ENCODE measurements at regions not wholly inside any gene's neighbourhood (a gene's known extent, or its start where the extent isn't known, plus 50 kb on each side); places are given as distances from the start of the nearest gene placed in this dataset.

- POLR2A ChIA-PET, result no interaction called here
- DNase-seq (no peak), ATAC-seq (no peak)
- no peaks in the 10 kb centered on the region for H3K36me3 Mint-ChIP-seq
- H3K27ac Mint-ChIP-seq, result no peak overlapping the region
- no peaks in the 10 kb centered on the region for H3K4me1 Mint-ChIP-seq
- H3K4me3 Mint-ChIP-seq, result no peak overlapping the region
- H3K27me3 Mint-ChIP-seq, result peaks cover 0 to 5% (median 2%) of the 10 kb centered on the region in 5 donors
- H3K9me3 Mint-ChIP-seq, result peaks cover 0 to 9% (median 0%) of the 10 kb centered on the region in 9 donors
Observed at GRCh38 chr7:115417662-115418061, 495.8 kb downstream of the MDFIC start.

- no peaks in the 10 kb centered on the region for H3K36me3 Mint-ChIP-seq
- ATAC-seq (no peak), DNase-seq (no peak)
- peaks cover 0 to 5% (median 0%) of the 10 kb centered on the region in 9 donors for H3K9me3 Mint-ChIP-seq
- H3K27ac Mint-ChIP-seq, result peak overlapping the region in 1 of 10 donors; percentile 56
- no peaks in the 10 kb centered on the region for H3K27me3 Mint-ChIP-seq
- POLR2A ChIA-PET, result no interaction called here
- H3K4me1 Mint-ChIP-seq, result peaks cover 0 to 27% (median 0%) of the 10 kb centered on the region in 4 donors
- H3K4me3 Mint-ChIP-seq, result peak overlapping the region in 1 of 10 donors; percentile 54
Observed at GRCh38 chr7:115410972-115411686, 489.2 kb downstream of the MDFIC start.

GRCh38 chr7:115410434-115410820 is 488.5 kb downstream of the MDFIC start:
- POLR2A ChIA-PET, result no interaction called here
- Mint-ChIP-seq H3K27ac (no peak overlapping the region), H3K27me3 (no peaks in the 10 kb centered on the region), H3K9me3 (peaks cover 0 to 5% (median 0%) of the 10 kb centered on the region in 9 donors), H3K36me3 (no peaks in the 10 kb centered on the region), H3K4me1 (peaks cover 0 to 27% (median 0%) of the 10 kb centered on the region in 4 donors), H3K4me3 (no peak overlapping the region)
- DNase-seq (no peak), ATAC-seq (no peak)

DNA sequence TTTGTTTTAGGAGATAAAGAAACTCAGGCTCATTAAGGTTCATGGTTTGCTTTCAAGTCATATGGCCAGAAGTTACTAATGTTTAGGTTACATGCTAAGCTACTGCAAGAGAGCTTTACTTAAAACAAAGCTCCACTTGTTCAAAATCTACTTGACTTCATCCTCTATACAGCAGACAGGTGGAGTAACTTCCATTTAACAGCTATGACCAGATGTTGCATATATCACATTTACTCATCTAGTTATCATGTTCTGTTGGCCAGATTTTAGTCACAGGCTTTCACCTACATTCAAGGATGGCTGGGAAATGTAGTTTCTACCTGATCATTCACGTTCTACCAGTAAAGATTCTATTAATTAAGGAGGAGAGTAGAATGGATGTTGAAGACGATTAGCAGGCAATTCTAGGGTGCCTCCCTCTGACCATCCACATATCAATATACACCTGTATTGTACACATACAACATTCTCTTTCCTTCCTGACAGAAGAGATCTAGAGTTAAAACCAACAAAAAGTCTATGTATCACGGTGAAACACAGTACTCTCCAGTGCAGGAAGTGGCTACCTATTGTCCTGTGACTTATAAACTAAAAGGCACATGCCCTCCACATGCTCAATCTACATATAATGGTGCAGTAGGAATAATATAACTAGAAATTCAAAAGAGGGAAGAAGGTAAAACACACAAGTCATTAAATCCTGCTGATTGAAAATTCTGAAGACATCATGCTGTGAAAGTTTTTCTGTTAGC is 488.0 kb downstream of the MDFIC start:
- Mint-ChIP-seq H3K27me3 (no peaks in the 10 kb centered on the region), H3K9me3 (peaks cover 0 to 2% (median 0%) of the 10 kb centered on the region in 9 donors), H3K27ac (no peak overlapping the region), H3K4me3 (no peak overlapping the region), H3K4me1 (peaks cover 0 to 27% (median 0%) of the 10 kb centered on the region in 4 donors), H3K36me3 (no peaks in the 10 kb centered on the region)
- DNase-seq (no peak), ATAC-seq (no peak)
- POLR2A ChIA-PET, result no interaction called here

DNA sequence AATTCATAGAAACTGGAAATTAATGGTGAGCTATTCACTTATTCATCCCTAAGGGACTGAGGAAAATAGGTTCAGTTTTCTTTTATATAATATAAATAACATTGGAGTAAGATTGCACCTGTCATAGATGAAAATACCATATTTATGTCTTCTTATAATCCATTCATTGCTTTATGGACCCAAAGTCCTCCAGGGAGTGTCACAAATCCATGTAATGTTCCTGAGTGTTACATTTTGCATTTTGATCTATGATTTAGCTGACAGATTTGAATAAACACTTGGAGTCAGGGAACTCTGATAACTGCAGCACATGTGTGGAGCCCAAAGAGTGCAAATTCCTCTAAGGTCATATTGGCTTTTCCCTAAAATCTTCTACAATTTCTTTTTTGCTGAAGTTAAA is 484.3 kb downstream of the MDFIC start:
- Mint-ChIP-seq H3K36me3 (no peaks in the 10 kb centered on the region), H3K27ac (no peak overlapping the region), H3K4me3 (no peak overlapping the region), H3K27me3 (peaks cover 0 to 3% (median 0%) of the 10 kb centered on the region in 5 donors), H3K4me1 (peaks cover 0 to 18% (median 0%) of the 10 kb centered on the region in 4 donors), H3K9me3 (peaks cover 0 to 12% (median 0%) of the 10 kb centered on the region in 9 donors)
- ATAC-seq (no peak), DNase-seq (no peak)
- POLR2A ChIA-PET, result no interaction called here

- no peak overlapping the region for H3K4me3 Mint-ChIP-seq
- no peaks in the 10 kb centered on the region for H3K4me1 Mint-ChIP-seq
- ATAC-seq, result no peak
- H3K36me3 Mint-ChIP-seq, result no peaks in the 10 kb centered on the region
- H3K9me3 Mint-ChIP-seq, result no peaks in the 10 kb centered on the region
- no peak overlapping the region for H3K27ac Mint-ChIP-seq
- POLR2A ChIA-PET, result no interaction called here
- DNase-seq, result no peak
- peaks cover 0 to 6% (median 0%) of the 10 kb centered on the region in 5 donors for H3K27me3 Mint-ChIP-seq
Observed at GRCh38 chr7:115387137-115387536, 465.2 kb downstream of the MDFIC start.

DNA sequence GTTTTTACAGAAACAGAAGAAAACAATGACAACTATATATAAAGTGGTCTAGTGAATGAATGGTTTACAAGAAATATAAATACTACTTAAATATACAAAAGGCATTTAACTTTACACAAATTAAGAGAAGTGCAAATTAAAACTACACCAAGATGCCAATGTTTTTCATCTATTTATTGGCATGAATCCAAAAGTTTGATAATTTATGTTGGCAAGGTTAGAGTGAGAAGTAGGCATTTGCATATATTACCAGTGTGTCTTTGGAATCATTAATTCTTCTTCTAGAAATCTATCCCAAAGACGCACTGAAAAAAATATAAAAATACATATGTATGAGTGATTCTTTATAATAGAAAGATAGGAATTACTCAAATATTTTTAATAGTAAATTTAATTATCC is 457.4 kb downstream of the MDFIC start:
- no peak for ATAC-seq

GRCh38 chr7:115368998-115369397 is 447.1 kb downstream of the MDFIC start:
- no peak overlapping the region for H3K4me3 Mint-ChIP-seq
- no peak for DNase-seq
- peaks cover 0 to 4% (median 0%) of the 10 kb centered on the region in 3 donors for H3K36me3 Mint-ChIP-seq
- peaks cover 0 to 2% (median 0%) of the 10 kb centered on the region in 5 donors for H3K27me3 Mint-ChIP-seq
- H3K27ac Mint-ChIP-seq, result no peak overlapping the region
- POLR2A ChIA-PET, result no interaction called here
- H3K9me3 Mint-ChIP-seq, result peaks cover 0 to 4% (median 0%) of the 10 kb centered on the region in 9 donors
- peaks cover 0 to 2% (median 0%) of the 10 kb centered on the region in 4 donors for H3K4me1 Mint-ChIP-seq
- ATAC-seq, result peak in 1 of 2 donors; percentile 20

More for the DNA sequence above, 457.4 kb downstream of the MDFIC start:
- Mint-ChIP-seq H3K27ac (no peak overlapping the region), H3K27me3 (peaks cover 0 to 4% (median 3%) of the 10 kb centered on the region in 5 donors), H3K36me3 (no peaks in the 10 kb centered on the region), H3K9me3 (no peaks in the 10 kb centered on the region), H3K4me3 (no peak overlapping the region), H3K4me1 (no peaks in the 10 kb centered on the region)
- POLR2A ChIA-PET, result no interaction called here
- DNase-seq, result no peak

- peaks cover 0 to 2% (median 0%) of the 10 kb centered on the region in 4 donors for H3K4me1 Mint-ChIP-seq
- peaks cover 0 to 4% (median 0%) of the 10 kb centered on the region in 3 donors for H3K36me3 Mint-ChIP-seq
- no peaks in the 10 kb centered on the region for H3K27me3 Mint-ChIP-seq
- ATAC-seq (no peak), DNase-seq (no peak)
- H3K9me3 Mint-ChIP-seq, result peaks cover 0 to 4% (median 0%) of the 10 kb centered on the region in 9 donors
- H3K4me3 Mint-ChIP-seq, result no peak overlapping the region
- POLR2A ChIA-PET, result no interaction called here
- H3K27ac Mint-ChIP-seq, result no peak overlapping the region
Observed at GRCh38 chr7:115363916-115364315, 442.0 kb downstream of the MDFIC start.

GRCh38 chr7:115359955-115360354 is 438.1 kb downstream of the MDFIC start:
- ATAC-seq (no peak), DNase-seq (no peak)
- POLR2A ChIA-PET, result no interaction called here
- Mint-ChIP-seq H3K27ac (no peak overlapping the region), H3K27me3 (no peaks in the 10 kb centered on the region), H3K36me3 (no peaks in the 10 kb centered on the region), H3K9me3 (no peaks in the 10 kb centered on the region), H3K4me3 (no peak overlapping the region), H3K4me1 (peaks cover 0 to 2% (median 0%) of the 10 kb centered on the region in 4 donors)

GRCh38 chr7:115359119-115359518 is 437.2 kb downstream of the MDFIC start:
- H3K27me3 Mint-ChIP-seq, result no peaks in the 10 kb centered on the region
- peaks cover 0 to 2% (median 0%) of the 10 kb centered on the region in 4 donors for H3K4me1 Mint-ChIP-seq
- H3K9me3 Mint-ChIP-seq, result no peaks in the 10 kb centered on the region
- POLR2A ChIA-PET, result no interaction called here
- ATAC-seq (peak in 1 of 2 donors; percentile 18), DNase-seq (no peak)
- no peak overlapping the region for H3K4me3 Mint-ChIP-seq
- H3K36me3 Mint-ChIP-seq, result no peaks in the 10 kb centered on the region
- H3K27ac Mint-ChIP-seq, result no peak overlapping the region

GRCh38 chr7:115357703-115357999 is 435.8 kb downstream of the MDFIC start:
- no peaks in the 10 kb centered on the region for H3K27me3 Mint-ChIP-seq
- no peak overlapping the region for H3K27ac Mint-ChIP-seq
- no peaks in the 10 kb centered on the region for H3K36me3 Mint-ChIP-seq
- peaks cover 0 to 2% (median 0%) of the 10 kb centered on the region in 4 donors for H3K4me1 Mint-ChIP-seq
- no peak overlapping the region for H3K4me3 Mint-ChIP-seq
- POLR2A ChIA-PET, result no interaction called here
- no peak for ATAC-seq
- no peak for DNase-seq
- H3K9me3 Mint-ChIP-seq, result no peaks in the 10 kb centered on the region

DNA sequence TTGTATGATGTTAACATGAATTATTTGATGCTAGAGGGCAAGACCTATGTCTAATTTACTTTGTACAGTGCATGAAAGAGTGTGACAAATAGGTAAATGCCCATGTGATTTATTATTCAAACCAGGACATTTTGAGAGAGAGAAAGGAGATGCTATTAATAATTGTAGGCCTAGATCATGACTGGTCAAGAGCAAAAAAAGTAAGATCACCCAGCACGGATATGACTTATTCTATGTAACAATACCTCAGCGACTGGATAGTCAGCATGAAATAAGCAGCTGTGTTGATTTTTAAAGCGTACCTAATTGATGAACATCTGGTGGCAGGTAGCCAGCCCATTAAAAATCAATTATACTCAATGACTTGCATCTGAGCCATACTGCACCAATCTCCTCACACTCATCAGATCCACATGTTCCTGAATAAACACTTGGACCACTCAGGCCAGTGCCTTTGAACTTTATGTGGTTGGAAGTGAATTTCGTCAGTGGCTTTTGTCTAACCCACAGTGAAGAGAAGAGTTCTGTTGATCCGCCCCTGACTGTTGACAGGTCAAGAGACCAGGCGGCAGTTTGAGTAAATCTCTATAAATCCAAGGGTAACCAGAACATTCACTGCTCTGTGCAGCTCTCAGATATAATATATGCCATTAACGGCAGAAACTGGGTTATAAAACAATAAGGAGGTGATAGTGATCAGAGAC is 435.3 kb downstream of the MDFIC start:
- no peaks in the 10 kb centered on the region for H3K9me3 Mint-ChIP-seq
- peaks cover 0 to 2% (median 2%) of the 10 kb centered on the region in 5 donors for H3K27me3 Mint-ChIP-seq
- POLR2A ChIA-PET, result no interaction called here
- no peaks in the 10 kb centered on the region for H3K36me3 Mint-ChIP-seq
- H3K27ac Mint-ChIP-seq, result no peak overlapping the region
- peaks cover 0 to 2% (median 0%) of the 10 kb centered on the region in 4 donors for H3K4me1 Mint-ChIP-seq
- no peak for DNase-seq
- H3K4me3 Mint-ChIP-seq, result no peak overlapping the region
- no peak for ATAC-seq

All from naive thymus-derived CD8-positive, alpha-beta T cell (primary cell).